GM18868 (cell line): ENCODE measurements at regions not wholly inside any gene's neighbourhood (a gene's known extent, or its start where the extent isn't known, plus 50 kb on each side); places are given as distances from the start of the nearest gene placed in this dataset.
"Not testable (repeated sequence)": the region's sequence is repeated elsewhere in the genome, so short reads cannot be mapped to it uniquely, and the experiment has no call there.

ENCODE experiments used
- ATAC-seq: cut with Tn5 transposase; IDR thresholded peaks from one replicate; pipeline ENCODE4 v1.9.1; 2021; ENCODE audit warnings: mild to moderate bottlenecking, moderate library complexity; ENCODE audit not compliant: unreplicated experiment

DNA sequence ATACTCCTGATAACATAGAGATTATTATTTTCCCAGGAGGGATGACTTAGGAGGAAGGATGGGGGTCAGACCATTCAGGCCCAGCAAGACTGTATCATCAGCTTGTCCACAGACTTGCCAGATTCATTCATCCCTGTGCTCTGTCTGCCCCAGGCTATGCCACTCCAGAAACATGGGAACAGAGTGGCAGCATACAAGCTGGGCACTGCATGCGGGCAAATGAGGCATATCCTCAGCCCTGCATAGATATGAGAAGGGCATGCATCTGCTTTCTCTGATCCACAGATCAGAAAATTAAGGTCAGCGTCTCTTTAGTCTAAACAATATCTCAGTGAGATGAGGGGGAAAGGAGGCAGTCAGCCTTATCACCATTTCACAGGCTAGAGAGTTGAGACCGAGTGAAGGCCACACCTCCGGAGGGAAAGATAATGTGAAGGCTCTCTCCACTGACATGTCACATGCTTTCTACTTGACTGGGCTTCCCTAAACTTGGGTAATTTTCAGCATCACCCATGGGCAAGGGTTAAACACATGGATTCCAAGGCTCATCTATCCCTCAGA is 140.5 kb downstream of the TFAP2B start:
- ATAC-seq = no peak

DNA sequence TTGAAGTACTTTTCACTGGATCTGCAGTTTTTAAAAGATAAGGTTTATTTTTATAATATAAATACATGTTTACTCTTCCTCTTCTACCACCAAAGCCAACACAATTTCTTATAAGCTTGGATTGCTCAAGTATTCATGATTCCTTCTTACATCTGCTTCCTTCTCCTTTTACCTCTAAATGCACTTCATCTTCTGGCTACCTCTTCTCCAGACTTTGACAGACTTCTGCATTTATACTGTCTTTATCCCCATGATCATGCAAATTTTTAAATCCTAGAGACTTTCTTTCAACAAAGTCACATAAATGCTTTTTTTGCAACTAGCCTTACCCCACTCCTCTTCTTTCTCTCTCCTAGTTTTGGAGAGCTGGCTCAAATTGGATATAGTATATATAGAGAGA is 142.9 kb downstream of the TFAP2B start:
- ATAC-seq = no peak

DNA sequence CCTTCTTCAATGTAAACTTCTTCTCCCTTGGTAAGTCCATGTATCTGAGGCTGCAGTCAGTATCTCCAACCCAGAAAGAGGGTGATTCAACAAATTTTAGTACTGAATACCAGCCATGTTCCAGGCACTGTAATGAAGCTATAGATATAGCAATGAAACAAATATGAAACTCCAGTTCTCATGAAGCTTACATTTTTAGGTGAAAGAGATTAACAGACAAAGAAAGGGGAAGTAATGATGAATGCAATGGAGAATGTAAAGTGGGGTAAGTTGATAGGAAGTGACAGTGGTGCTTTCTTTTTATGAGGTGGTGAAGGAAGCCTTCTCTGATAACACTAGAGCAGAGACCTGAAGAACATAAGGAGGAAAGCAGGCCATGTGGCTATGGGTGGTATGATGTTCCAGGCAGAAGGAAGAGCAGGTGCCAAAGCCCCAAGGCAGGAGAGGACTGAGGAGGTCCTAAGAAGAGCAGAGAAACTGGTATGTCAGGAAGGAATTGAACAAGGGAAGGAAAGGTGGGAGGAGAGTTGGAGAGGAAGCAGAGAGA is 143.6 kb downstream of the TFAP2B start:
- peak; percentile 44 for ATAC-seq

DNA sequence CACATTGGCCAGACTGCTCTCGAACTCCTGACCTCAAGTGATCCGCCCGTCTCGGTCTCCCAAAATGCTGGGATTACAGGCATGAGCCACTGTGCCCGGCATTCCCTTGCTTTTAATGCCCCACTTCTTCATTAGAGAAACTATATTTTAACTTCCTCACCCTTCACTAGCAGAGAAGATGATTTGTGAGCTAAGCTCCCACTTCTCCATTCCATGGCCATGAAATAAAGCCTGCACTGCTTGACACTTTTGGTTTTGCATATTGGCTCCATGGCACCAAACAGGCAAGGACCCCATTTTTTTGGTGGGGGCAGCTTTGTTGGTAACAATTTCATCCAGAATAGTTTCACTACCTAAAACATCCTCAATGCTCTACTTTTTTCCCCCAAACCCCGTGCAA is 145.3 kb downstream of the TFAP2B start:
- no peak for ATAC-seq

DNA sequence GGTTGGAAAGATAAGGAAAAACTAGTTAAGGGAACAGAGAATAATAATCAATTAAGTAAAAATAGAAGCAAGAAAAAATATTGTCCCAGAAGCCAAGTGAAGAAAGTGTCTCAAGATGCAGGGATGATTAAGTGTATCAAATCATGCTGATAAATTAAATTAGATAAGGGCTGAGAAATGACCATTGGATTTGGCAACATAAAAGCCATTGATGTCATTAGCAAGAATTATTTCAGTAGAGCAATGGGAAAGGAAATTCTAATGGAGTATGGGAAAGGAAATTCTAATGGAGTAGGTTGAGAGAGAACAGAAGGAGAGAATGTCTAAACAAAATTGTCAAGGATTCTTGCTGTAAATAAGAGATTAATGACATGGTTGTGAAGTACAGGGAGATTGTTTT is 146.8 kb downstream of the TFAP2B start:
- ATAC-seq = no peak

DNA sequence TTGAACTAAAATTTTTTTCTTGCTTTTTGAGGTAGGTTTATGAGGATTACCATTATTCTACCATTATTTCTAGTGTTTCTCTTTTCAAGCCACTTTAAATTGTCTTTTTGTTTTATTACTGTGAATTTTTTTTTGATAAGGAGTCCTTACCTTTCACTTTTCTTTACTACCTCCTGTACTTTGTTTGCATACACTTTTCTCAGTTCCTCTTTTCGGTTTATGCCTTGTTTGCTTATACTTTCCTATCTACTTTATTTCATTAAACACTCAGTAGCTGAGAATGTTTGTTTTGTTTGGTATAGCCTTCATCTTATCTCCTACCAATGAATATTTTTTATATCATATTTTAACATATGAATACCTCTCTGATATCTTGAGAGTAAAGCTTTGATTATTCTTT is 147.9 kb downstream of the TFAP2B start:
- ATAC-seq = peak; percentile 95

DNA sequence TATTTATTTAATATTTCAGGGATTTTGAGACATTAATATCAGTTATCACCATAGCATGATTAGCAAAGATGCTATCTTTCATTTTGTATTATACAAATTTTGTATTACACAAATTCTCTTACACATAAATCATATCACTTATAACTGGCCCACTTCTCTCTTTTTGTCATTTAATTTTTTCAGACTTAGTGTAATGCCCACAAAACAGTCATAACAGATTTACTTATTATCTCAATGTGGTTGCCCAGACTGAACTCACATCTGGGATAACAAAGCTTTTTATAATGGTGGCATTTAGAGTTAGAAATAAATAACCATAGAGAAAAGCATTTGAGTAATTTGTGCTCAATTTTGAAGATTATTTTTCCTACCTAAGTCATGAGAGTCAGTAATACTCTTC is 148.3 kb downstream of the TFAP2B start:
- peak; percentile 68 for ATAC-seq

DNA sequence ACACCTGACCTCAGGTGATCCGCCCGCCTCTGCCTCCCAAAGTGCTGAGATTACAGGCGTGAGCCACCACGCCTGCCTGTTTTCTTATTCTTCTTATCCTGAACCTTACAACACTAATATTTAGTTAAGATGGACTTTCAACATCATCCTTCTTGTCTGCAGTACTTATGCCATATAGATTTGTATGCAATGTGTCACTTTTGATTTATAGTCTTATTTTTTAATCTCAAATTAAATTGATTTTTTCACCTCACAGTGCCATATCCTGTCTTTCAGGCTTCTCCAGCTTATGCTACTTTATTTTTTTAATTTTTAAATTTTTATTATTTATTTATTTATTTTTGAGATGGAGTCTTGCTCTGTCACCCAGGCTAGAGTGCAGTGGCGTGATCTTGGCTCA is 149.6 kb downstream of the TFAP2B start:
- ATAC-seq = not testable (repeated sequence)

DNA sequence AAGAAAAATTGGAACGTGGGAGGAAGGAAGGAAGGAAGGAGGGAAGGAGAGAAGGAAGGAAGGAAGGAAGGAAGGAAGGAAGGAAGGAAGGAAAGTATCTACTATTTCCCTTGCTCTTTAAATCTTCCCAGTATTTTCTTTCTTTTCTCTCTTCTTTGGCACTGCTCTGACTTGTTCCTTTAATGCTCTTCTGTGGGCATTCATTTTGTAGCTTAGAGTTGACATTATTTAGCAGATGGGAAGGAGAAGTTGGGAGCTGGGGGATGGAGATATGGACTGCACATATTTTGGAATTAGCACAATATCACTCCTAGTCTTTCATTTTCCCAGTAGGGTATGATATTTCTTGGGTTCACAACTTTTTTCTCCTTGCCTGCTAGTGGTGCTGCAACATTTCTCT is 152.2 kb downstream of the TFAP2B start:
- no peak for ATAC-seq

DNA sequence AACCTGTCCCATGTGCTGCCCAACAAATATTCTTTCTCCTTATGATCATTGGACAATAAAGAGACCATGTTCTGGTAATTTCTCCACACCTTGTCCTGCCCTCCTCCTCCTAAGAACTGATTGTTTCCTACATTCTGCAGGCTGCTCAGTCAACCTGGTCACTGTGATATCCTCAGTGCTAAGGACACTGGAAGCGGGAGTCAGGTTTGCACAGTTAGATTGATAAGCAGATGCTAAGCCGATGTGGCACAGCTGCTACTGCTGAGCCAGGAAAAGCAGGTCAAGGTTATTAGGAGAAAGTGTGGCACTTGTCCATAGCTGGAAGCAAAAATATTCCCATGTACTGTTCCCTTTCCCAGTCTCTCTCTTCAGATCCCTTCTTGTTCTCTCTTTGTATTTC is 154.8 kb downstream of the TFAP2B start:
- ATAC-seq = no peak

DNA sequence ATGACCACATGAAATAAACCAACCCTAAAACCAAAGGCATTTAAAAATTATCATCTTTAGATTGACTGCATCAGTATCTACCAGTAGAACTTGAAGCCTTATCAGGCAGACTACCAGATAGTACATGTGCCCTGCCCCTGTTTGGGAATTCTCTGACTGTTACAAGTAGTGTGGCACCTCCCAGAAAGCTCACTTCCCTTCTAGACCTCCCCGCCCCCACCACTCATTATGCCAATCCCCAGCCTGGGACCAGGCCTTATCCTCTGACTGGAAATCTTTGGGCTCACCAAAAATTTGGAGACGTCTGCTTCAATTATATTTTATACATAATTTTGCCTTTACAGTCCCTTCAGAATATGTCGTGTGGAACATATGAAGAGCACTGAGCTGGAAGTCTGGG is 155.6 kb downstream of the TFAP2B start:
- ATAC-seq = no peak

DNA sequence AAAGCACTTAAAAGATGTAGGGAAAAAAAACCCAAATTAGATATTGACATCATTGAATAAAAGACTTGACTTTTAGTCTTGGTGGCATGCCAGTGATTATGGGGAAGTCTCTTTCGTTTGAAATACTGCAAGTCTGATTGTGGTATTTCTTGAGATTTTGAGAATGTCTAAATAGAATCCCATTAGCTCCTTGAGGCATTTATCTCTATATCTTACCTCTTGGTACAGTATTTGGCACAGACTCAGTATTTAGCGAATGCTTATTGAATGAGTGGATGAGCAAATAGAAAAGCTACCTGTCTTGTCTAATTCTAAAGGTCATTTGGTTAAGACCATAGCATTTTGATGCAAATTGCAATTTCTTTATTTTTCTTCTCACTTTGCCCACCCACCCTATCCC is 156.5 kb downstream of the TFAP2B start:
- no peak for ATAC-seq

DNA sequence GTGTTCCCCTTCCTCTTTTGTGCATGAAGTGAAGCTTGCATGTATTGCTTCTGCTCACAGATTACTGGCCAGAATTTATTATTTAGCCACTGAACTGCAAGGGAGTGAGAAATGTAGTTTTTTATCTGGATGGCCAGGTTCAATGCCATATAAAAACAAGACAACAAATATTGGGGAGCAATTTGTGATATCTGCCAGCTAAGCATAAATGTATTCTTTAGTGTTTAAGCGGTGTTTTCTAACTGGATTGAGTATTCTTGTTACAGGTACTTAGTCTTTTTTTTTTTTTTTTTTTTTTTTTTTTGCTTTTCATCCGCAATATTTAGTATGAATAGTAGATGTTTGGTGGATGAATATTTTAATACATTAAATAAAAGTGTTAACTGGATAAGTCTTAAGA is 158.2 kb downstream of the TFAP2B start:
- ATAC-seq = no peak

DNA sequence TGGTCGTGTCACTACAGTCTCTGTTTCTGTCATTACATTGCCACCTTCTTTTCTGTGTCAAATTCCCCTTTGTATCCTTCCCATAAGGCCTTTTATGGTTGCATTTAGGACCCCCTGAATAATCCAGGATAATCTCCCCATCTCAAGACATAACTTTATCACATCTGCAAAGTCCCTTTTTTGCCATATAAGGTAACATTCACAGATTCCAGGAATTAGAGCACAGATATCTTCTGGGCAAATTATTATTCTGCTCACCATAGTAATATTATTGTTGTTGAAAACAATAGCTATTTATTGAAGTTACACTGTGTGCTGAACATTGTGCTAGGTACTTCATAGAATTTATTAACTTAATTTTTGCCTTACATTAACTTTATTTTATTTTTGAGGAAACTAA is 159.1 kb downstream of the TFAP2B start:
- no peak for ATAC-seq

DNA sequence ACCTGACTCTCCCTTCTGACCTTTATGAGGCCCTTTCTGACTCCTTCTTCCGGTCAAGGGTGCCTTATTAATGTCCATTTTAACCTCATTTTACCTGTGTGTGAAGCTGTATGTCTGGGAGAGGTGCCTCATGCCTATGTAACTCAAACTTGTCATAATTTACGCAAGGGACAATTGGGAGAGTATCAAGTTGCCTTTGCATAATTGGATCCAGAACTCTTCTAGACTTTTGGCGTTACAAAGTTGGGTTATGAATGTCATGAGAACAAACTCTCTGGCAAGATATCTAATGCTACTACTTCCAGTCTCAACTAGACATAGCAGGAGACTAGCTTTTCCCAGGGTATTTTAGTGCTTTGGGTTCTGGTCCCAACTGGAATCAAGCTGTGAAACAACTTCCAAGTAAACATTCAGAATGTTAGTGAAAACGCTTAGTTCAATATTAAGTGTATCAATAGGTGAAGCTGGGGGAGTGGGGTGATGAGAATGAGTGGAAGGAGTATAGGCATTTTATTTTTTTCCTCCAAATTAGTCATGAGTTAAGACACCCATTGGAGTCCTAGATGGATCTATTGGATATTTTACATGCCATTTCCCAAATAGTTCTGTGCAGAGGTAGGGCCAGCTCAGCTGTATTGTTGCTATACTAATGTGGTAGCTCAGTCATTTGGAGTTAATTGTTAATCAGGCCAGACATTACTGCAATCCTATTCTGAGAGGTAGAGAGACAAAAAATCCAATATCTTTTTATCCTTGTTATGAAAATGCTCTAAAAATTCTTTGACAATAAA is 159.9 kb downstream of the TFAP2B start:
- ATAC-seq = no peak

DNA sequence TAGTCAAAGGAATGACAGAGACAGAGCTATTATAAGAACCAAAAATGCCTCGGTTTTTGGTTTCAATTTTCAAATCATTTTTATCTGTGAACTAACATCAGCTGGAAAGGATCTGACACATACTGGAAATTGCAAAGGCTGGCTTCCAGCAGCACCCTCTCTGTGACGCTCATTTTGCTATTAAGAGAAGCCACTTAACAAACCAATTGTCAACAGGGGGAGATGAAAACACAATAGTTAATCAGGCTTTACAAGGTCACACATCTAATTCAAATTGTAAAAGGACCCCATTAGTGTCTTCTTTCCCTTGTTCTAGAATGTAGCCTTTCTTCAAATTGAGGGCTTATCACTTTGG is 160.5 kb downstream of the TFAP2B start:
- no peak for ATAC-seq

DNA sequence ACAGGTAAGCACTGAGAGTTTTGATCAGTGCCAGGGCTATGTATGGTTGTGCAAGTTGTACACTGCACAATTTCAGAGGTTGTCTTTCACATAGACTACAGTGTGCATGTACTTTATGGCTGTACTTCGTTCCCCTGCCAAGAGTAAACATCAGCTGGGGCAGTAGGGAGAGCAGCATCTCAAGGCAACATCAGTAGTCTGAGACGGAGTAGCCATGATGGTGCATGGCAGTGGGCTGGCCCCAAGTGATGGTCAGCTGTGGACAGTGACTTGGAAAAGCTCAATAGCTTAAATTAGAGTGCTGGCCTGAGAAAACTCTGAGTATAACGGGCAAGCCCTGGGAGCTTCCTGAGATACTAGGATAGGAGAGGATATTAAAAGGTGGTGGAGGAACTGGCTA is 165.5 kb downstream of the TFAP2B start:
- no peak for ATAC-seq

DNA sequence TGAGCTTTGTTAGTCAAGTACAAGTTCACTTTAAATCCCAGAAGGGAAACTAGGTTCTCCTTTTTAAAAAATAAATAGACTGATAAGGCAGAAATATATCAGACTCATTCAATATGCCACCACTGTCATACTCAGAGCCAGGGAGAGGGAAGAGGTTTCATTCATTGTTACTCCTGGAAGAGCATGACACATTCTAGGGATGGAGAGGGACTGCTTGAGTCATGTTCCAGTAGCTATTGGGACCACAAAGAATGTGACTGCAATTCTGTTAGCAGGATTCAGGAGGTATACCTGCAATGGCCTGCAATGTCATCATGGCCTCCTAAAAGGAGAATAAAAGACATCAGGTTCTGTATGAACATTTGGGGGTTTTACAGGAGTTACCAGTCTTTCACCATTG is 167.6 kb downstream of the TFAP2B start:
- no peak for ATAC-seq

DNA sequence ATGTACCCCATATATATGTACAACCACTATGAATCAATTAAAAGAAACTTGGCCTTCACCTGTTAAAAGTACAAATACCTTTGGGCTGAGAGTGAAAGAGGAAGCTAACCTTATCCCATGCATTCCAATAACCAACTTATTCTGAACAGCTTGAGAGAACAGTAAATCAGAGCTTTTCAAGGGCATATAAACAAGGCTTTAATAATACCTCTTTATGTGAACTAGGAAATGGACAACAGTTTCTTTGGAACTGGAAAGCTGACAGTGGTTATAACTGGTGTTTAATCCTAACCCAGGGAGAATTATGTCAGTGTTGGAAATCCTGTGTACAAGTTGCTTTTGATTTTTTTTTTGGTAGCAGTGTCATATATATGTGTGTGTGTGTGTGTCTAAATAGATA is 170.5 kb downstream of the TFAP2B start:
- no peak for ATAC-seq

DNA sequence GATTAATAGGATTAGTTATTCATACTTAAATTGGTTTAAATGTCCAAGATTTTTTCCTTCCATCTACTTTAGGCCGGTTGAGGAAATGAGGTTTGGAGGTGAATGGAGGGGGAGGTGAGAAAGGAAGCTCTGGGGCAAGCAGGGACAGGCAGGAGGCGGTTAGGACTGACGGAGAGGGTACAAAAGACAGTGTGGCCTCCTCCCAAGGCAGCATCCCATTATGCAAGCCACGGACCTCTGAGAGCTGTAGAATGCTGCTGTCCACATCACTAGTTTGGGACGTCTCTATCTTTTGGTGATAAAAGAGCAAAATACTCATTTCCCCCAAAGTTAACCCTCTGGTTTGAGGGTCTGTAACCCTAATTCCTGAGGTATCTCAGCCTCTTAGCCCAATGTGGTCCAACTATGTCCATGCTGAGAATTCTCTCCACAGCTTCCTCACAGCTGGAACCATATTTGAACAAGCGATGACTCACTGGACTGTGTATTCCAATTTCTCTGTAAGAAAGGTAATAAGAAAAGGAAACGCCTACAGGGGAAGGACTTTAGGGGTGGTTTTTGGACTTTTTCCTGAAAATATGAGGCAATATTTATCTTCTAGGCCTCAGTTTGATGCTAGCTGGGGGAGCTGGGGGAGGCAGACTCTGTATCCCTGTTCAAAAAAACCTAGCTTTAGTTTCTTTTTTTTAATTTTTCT is 172.2 kb downstream of the TFAP2B start:
- no peak for ATAC-seq

DNA sequence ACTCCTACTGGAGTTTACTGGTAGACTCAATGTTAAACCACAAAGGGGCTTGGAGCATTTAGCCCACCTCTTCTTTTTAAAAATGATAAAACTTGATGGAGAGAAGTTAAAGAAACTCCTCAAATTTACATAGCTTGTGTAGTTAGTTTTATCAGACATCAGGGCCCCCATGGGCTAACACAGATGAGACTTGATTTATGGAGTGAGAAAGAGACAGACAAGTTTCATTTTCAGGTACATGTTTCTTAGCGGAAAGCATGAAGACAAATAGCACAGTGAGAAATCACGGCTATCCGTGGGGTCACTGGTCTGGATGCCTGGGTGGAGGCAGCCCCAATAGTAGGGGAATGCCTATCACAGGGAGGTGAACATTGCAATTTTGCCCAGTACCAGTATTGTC is 173.6 kb downstream of the TFAP2B start:
- ATAC-seq = no peak
